T1000 (cell line): ENCODE measurements at regions not wholly inside any gene's neighbourhood (a gene's known extent, or its start where the extent isn't known, plus 50 kb on each side); places are given as distances from the start of the nearest gene placed in this dataset.
"Not testable (repeated sequence)": the region's sequence is repeated elsewhere in the genome, so short reads cannot be mapped to it uniquely, and the experiment has no call there.

Experiments used
- DNase-seq: peaks from one replicate; lab custom pipeline; 2025; ENCODE audit warnings: mixed read lengths; lab: John Stamatoyannopoulos, UW

DNA sequence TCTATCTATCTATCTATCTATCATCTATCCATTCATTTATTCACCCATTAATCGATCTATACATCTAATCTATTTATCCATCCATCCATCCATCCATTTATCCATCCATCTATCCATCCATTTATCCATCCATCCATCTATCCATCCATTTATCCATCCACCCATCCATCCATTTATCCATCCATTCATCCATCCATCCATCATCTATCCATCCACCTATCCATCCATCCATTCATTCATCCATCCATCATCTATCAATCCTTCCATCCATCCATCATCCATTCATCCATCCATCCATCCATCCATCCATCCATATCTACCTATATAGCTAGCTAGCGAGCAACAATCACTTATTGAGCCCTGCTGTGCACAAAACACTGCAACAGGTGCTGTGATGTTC is 953.1 kb upstream of the ZNF722 start:
- no peak for DNase-seq

DNA sequence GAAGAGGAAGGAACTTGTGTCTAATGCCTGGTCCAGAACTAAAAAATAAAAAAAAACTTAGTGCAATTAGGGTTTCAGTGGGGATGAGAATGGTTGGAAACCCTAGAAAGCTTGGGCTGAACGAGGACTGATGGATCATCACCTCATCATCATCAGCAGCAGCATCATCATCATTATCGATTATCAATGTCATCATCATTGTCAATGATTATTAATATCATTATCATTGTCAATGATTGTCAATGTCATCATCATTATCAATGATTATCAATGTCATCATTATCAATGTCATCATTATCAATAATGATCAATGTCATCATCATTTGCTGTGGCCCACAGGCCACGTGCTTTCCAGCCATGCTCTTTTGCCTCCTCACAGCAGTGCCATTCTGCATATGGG is 952.0 kb upstream of the ZNF722 start:
- no peak for DNase-seq

DNA sequence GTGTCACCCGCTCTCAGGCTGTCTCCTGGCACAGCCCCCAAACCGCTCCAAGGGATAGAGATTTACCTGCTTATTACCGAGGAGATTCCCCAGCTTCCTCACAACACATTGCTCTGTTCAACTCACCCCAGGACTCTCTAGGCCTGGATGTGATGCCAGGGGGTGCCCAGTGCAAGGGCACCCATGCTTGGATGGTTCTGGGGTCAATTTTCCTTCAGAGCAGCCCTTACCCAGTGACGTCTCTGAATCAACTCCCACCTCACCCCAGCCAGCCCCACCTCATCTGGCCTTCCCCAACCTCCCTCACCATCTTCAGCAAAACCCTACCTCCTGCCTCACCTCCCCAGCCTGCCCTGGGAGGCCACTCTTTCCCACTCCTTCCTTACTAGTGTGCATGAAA is 951.6 kb upstream of the ZNF722 start:
- no peak for DNase-seq

DNA sequence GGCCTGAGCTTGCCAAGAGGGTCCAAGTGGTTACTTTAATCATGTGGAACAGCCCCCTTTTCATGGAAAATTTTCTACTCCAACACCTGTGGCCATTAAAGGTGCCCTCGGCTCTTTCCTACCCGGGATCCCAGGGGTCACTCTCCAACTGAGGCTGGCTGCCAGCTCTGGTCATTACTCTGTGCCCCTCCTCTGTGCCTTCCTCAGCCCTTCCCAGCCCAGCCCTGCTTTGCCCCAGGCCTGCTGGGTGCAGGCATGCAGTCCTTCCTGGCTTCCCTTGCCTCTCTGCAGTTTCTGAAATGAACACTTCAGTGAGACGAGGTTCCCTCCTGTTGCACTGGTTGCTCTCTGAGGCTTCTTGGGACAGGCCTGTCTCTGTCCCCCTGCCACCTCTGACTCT is 951.1 kb upstream of the ZNF722 start:
- no peak for DNase-seq

DNA sequence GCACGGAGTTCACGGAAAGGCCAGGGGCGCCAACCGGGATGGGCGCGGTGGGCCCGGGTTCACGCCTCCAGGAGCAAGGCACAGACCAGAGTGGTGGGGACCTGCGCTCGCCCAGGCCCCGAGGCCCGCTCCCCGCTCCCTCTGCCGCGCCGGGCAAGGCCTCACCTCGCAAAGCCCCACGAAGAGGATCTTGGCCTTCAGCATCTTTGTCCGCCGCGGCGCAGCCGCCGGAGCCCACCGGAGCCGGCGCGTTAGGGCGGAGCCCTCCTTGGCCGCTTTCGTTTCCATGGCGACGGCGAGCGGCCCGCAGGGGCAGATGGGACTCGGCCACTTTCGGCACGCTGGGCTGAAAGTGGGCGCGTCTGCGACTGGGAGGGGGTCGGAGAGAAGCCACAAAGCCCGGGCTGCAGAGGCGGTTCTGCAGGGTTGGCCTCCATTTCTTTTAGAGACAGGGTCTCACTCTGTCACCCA is 944.4 kb upstream of the ZNF722 start:
- no peak for DNase-seq

DNA sequence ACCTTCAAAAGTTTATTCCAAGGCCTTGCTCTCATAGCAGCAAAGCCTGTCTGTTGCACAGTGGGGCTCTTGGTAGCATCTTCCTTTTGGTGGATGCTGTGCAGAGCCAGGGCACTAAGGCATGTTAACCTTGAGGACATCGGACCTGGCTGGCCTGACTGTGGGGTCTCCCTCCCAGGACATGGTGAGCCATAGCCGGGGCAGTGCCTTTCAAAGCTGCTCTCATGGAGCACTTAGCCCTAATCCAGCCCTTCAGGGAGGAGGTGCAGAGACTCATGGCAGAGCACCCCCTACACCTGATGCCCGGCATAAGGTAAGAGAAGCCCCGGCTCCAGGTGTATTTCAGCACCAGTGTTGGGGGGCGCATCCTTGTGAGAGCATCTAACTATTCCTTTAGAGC is 941.4 kb upstream of the ZNF722 start:
- DNase-seq = no peak

DNA sequence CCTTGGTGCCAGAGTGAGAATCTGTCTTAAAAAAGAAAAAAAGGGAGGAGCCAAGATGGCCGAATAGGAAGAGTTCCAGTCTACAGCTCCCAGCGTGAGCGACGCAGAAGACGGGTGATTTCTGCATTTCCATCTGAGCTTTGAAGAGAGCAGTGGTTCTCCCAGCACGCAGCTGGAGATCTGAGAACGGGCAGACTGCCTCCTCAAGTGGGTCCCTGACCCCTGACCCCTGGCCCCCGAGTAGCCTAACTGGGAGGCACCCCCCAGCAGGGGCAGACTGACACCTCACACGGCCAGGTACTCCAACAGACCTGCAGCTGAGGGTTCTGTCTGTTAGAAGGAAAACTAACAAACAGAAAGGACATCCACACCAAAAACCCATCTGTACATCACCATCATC is 937.9 kb upstream of the ZNF722 start:
- not testable (repeated sequence) for DNase-seq

DNA sequence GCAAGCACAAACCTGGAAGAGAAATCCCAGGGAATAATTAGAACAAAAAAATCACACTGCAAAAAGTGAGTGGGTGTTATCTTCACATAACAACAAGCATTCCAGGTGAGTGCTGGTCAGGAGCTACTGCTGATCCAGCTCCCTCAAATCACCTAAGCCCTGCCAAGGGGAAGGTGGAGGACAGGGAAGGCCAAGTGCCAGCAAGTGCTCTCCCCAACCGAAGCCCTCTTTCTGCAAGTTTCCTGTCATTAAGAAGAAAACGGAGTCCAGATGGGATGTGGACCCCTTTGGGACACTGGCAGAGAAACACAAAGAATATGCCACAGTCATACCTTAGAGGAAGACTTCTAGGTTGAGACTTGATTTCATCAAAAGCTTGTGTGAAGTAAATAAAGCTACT is 933.0 kb upstream of the ZNF722 start:
- no peak for DNase-seq

DNA sequence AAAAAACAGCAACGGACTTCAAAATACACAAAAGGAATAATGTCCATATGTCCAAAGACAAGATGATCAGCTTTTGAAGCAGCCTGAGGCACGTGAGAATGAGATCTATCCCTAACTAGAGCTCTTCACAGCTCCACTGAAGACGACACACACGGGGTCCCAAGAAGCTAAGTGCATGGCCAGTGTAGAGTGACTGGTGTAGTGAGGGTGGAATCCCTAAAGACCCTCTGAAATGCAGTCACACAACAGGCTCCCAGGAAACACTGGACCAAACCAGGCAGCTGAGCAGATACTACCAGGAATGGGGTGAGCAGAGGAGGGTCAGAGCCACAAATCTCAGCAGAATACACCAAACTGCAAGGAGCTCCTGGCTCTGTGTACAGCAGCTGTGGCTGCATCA is 932.4 kb upstream of the ZNF722 start:
- DNase-seq = not testable (repeated sequence)

DNA sequence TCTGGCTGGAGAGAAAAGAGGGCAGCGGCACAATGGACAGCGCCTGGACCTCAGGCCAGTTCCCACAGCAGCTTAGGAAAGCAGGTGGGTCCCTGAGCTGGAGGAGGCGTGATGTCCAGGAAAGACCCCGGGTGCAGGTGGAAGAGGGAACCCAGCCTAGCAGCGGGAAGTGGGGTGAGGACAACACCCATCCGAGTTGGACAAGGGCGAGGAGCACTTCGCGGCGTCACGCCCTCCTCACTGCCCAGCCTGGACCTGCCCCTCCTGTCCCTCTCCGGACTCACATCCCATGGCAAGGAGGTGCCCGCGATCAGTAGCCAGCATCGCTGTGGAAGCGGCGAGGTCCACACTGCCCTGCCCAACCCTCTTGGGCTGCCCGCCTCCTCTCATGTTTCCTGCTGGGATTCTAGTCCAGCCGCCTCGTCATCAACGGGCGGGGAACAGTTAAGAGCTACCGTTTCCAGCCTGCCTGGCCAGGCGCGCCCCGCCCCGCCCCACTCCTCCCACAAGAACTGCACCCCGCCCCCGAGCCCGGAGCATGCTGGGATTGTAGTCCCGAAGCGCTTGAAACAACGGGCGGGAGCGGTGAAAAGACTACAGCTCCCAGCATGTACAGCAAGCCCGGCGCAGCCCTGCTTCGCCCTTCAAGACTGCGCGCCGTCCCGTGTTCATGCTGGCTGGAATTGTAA is 930.6 kb upstream of the ZNF722 start:
- peak; percentile 49 for DNase-seq

DNA sequence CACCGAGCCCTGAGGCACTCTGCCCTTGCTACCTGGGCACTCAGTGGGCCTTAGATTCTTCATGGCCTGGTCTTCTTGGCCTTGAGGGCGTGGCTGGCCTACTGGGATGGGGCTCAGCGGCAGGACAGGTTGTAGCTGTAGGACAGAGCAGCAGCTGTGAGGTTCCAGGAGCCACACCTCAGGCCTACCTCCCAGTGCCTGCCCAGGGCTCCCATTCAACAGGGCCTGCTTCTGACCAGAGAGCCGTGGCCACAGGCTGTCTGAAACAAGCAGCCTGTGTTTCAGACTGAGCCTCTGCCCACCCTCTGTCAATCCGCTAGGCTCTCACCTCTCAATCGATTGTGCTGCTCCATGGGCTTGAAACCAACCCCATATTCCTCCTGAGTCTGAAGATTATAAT is 928.0 kb upstream of the ZNF722 start:
- no peak for DNase-seq

DNA sequence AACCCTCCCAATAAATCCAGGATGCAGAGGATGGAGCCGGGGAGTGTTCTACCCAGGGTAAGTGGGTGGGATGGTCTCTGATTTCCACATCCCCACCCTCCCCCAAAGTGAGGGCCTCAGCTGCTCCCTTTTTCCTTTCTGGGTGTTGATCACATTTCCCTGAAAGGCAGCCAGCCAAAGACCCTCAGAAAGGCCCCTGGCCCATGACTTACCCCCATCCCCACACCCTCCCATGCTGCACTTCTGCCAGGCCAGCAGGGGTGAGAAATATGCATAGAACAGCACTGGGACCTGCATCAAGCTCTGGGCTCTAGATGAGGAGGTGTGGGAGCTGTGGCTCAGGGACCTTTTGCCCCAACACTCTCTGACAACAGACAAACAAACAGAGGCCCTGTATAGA is 927.3 kb upstream of the ZNF722 start:
- no peak for DNase-seq

DNA sequence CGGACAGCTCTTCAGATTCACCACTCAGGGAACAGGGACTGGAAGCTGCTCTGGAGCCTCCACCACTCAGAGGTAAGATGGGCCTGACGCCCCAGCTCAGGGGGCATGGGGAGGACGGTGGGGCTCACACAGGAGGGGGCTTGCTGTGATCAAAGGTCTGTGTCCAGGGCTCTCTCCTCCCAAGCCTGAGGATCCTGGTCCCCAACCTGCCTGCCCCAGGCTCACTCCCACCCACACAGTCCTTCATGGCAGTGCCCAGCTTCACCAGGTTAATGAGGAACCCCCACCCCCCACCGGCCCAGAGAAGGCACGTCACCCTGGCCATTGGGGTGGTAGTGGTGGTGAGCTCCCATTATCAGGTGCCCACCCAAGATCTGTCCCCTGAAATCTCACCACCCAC is 926.7 kb upstream of the ZNF722 start:
- DNase-seq = no peak

DNA sequence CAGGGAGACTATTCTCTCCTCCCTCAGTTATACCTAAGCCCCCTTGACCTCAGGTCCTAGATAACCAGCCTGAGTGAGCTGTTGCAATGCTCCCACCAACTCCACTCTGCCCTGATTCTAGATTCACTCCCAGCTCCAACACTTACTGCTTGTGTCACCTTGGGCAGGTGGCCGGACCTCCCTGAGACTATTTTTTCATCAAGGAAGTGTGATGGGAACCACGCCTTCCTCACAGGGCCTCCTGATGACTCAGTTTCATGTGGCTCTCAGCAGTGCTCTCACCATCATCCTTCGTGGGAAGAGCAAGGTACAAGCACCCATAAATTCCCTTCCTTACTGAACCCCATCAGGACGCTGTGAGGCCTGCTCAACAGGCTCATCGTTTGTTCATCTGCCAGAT is 925.8 kb upstream of the ZNF722 start:
- DNase-seq = no peak

DNA sequence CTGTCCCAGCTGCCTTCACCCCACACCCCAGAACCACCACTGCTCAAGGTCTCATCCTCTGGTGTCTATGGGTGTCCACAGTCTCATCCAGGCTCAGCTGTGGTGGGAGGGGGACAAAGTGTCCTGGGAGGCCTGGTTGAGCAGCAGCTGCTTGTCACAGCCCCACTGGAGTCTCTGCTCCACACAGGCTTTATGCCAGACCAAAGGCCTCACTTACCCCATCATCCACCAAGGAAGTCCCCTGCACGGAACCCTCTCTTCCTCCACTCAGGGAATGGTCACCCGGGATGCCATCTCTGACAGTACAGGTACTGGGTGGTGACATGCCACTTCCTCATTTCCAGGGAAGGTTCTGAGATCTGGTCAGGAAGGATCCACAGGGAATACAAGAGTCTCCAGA is 925.4 kb upstream of the ZNF722 start:
- DNase-seq = no peak

DNA sequence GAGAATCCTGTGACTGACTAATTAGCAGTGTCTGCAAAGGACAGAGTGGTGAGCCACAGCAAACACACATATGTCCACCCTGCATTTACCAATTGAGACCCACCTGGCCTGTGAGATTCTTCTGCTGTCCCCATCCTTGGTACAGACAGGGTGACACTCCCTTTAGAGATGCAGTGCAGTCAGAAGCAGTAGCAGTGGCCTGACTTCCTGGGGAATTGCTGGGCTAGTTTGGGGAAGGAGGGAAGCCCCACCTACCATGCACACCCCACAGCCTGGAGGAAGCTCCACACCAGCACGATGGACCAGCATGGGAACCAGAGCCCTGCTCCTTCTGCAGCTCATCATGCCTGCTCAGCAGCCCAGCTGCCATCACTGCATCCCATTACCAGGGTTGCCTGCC is 924.9 kb upstream of the ZNF722 start:
- no peak for DNase-seq

DNA sequence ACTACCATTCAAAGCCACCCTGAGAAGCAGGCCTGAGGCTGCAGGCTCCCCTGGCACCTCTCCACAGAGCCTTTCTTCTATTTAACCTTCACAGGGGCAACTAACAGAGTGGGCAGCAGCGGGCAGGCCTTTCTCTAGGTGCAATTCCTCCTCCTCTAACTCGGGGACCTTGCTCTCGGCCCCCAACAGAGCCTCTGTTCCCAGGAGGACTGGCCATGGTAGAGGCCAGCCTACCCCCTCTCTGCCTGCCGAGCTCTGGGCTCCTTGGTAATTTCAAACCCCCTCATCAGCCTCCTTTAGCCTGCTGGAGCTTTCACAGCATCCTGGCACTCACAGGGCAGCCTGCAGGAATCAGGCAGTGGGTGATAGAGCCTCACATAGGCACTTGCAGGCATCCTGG is 920.8 kb upstream of the ZNF722 start:
- DNase-seq = no peak

DNA sequence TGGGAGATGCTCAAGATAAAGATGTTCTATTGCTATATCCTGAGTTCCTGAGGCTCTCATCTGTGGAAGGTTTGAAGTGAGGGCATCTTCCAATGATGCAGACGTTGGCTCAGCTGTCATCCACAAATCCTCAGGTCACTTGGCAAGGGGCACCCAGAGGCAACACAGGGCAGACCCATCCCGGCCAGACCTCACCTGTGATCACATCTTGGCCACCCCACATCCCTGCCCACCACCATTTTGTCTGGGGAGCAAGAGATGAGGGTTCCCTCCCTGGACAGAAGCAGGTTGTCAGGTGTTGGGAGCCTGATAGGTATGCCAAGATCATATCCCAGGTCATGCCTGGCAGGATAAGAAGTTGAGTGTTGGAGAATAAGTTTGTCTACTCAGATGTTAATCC is 918.2 kb upstream of the ZNF722 start:
- DNase-seq = no peak

DNA sequence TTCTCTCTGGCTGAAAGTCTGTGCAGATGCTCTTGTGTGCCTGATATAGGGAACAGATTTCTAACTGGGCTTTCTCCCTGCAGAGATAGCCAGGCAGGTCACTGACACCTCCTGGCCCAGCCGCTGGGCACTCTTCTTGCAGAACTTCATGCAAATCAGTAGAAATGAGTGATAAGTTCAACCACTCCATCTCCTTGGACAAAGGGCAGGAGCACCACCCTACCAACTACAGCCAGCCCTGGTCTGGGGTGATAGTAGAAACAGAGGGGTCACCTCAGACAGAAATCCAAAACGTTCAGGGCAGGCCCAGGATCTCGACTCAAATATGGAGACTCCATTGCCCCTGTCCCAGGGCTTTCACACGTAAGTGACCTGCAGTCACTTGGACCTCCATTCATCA is 917.8 kb upstream of the ZNF722 start:
- DNase-seq = no peak

DNA sequence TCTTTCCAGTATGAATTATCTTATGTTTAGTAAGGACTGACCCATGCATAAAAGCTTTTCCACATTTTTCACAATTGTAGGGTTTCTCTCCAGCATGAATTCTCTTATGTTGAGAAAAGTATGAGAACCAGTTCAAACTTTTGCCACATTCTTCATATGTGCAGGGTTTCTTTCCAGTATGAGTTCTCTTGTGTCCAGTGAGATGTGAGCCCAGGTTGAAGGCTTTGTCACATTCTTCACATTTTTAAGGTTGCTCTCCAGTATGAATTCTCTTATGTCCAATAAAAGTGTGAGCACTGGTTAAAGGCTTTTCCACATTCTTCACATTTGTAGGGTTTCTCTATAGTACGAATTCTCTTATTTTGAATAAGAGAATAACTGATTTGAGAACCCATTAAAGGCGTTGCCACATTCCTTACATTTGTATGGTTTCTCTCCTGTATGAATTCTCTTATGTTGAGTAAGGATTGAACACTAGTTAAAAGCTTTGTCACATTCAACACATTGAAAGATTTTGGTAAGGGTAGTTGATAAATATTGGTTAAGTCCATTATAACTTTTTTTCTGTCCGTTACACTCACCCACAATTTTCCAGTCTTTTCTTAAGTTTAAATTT is 911.0 kb upstream of the ZNF722 start:
- DNase-seq = no peak

DNA sequence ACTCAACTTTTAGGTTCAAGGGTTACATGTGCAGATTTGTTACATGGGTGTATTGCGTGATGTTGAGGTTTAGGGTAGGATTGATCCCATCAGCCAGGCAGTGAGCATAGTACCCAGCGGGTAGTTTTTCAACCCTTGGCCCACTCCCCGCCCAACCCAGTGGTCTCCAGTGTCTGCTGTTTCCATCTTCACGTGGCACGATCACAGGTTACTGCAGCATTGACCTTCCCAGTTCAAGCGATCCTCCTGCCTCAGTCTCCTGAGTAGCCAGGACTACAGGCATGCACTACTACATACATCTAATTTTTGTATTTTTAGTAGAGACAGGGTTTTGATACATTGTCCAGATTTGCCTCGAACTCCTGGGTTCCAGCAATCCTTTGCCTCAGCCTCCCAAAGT is 905.7 kb upstream of the ZNF722 start:
- DNase-seq = no peak

DNA sequence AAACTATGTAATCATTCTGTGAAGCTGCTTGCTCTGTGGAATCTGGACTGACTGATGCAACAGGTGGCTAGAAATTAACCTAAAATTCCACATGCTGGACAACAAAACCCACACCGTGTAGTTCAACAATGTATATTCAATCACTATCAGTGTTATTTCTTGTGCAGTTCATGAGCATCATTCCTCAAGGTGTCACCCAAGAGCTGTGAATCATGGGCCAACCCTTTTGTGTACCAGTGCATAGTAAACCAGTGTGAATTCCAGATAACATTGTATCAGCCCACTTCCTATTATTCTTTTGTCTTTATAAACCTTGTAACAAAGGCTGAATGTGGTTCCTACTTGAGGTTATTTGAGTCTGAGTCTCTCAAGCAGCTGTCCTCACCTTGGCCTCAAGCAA is 905.2 kb upstream of the ZNF722 start:
- DNase-seq = no peak

DNA sequence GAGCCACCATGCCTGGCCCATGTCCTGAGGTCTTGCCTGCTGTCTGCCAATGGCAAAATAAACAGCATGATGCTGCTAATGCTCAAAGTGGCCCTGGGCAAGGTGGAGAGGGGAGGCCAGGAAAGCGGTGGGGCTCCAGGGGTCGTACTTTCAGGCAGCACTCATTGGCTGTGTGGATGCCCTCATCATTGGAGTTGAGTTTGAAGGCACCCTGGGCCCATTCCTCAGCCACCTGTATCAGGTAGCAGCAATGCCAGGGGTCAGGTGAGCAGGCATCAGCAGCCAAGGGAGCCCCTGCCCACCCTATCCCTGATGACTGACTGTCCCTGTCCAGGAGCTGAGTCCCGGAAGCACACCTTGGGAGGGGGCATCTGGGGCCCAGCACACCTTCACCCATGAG is 902.5 kb upstream of the ZNF722 start:
- DNase-seq = no peak

DNA sequence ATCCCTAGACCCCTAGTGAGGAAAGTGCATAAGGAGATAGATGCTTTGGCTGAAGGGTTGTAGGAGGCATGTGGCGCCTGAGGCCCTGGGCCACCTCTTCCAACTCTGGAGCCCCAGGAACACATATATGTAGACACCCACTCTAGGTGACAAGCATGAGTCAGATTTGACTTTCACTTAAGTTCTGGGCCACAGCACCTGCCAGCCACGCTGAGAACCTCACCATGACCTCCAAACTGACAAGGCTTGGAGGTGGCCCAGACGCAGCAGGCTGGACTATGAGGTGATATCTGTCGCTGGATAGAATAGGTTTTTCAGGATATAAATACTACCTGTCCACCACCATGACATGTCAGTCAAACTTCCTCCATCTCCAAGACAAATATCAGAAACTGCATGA is 894.0 kb upstream of the ZNF722 start:
- DNase-seq = no peak
